ENCODE measurements at regions not wholly inside any gene's neighbourhood (a gene's known extent, or its start where the extent isn't known, plus 50 kb on each side); places are given as distances from the start of the nearest gene placed in this dataset.

DNA sequence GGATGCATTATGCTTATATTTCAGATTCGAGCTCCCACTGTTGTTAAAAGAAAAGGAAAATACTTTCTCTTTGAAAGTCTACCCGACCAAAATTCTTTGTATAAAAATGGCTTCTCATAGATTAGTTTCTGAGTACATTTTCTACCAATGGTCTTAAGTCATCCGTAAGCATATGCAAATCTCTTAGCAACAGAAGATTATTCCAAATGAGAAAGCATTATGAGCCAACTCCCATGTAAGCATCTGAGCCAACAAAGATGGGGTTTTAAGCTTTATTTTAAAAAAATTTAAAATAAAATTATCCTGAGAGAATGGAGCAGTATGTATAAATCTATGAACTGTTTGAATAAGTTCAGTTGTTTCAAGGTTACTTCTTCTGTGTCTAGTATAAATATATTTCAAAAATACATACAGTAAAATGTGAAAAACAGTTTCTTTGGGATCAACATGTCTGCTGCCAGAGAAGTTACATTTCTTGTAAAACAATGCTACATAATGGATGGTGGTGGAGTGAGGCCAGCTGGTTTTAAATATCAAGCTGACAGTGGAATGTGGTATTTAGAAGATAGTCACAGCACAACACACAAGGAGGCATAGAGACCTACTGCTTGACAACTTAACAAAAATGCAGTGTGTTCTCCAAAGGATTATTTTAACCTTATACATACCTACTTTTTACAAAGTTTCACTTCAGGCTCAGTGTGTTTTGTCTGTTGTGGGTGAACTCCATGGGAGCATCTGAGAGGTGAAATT lies 199.5 kb upstream of the DIPK2B start:
- DNase-seq (ENCODE audit: low spot score): no peak

DNA sequence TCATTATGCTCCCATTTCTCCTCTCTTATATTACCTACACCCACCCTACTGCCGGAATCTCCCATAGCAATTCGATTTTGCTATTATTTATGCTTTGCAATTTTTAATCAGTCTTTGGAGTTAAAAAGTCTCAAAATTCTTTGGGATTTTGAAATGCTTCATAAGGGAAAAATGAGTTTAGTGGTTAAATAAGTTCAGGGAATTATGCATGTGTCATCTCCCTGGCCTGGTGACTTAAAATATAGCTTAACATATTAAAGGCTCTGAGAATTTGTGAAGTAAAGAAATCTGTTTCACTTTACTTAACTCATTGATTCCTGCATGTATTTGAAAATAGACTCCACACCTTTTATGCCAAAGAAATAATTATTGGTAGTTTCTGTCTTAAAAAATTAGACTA lies 185.1 kb upstream of the DIPK2B start:
- DNase-seq (ENCODE audit: low spot score): no peak

DNA sequence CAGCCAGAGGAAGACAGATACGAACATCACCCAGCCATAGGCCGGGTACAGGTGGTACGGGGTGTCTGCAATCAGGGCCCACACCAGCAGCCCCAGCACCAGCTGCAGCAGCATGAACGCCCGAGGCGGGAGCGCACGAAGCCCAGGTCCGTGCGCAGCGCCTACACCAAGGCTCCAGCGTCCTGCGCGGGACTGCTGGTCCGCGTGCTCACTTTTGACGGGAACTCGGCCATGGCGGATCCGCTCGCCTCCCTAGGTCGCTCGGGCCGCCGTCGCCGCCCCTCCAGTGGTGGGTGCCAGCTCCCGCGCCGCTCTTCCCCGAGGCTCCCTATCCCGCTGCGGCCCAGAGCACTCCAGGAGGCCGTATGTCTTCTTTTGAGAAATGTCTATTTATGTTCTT lies 181.2 kb upstream of the DIPK2B start:
- DNase-seq (ENCODE audit: low spot score): no peak

DNA sequence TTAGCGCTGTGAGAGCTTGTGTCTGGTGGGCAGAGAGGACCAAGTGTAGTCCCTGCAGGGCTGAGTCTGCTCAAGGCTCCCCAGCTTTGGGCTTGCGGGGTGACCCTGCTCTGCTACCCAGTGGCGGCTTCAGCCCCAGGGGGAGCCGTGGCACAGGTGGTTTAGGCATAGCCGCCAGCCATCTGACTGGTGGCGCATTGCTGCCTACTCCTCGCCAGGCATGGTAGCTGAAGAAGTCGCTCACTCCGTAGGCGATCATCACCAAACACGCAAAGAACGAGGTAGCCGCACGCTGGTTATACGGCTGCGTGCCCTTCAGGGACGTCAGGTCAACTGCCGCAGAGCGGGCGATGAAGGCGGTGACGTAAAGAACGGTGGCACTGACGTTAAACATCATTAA lies 180.7 kb upstream of the DIPK2B start:
- no peak for DNase-seq (ENCODE audit: low spot score)

- DNase-seq (ENCODE audit: low spot score): no peak
Observed at GRCh38 chrX:45379236-45379635, 178.6 kb upstream of the DIPK2B start.

GRCh38 chrX:45372151-45372550 lies 171.5 kb upstream of the DIPK2B start:
- DNase-seq (ENCODE audit: low spot score): no peak

DNA sequence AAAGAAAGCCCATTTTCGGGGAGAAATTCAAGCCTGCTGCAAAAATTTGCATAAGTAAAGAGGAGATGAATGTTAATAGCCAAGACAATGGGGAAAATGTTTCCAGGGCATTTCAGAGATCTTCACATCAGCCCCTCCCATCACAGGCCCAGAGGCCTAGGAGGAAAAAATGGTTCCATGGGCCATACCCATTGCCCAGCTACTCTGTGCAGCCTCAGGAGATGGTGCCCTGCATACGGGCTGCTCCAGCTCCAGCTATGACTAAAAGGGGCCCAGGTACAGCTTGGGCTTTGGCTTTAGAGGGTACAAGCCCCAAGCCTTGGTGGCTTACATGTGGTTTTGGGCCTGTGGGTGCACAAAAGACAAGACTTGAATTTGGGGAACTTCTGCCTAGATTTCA lies 168.0 kb upstream of the DIPK2B start:
- no peak for DNase-seq (ENCODE audit: low spot score)

DNA sequence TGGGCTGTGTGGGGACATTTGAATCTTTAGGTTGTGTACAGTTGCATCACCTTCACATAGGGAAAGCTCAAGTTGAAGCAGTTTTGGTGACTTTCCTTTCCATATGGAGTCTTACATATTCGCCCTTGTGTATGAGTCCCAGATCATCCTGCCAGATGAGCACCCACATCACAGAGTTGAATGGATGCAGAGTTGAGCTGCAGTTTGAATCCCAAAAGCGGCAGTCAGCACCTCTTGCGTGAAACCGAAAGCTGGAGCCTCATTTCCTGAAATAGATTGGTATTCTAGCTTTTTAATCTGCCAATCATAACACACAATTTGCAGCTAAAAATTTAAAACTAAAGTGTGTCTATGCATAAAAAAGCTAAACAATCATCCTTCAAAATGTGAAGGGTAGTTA lies 162.9 kb upstream of the DIPK2B start:
- no peak for DNase-seq (ENCODE audit: low spot score)

- DNase-seq (ENCODE audit: low spot score): peak; percentile 22
Observed at GRCh38 chrX:45360571-45360970, 159.9 kb upstream of the DIPK2B start.

DNA sequence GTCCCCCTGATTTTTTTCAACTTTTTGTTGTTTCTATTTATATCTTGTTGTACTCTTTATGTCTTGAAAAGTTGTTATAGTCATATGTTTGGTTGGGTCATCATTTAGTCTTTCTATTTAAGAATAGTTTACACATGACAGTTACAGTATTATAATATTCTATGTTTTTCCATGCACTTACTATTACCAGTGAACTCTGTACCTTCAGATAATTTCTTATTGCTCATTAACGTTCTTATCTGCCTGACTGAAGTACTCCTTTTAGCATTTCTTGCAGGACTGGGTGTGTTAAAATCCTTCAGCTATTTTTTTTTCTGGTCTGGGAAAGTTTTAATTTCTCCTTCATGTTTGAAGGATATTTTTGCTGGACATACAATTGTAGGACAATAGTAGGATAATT lies 157.7 kb upstream of the DIPK2B start:
- no peak for DNase-seq (ENCODE audit: low spot score)

DNA sequence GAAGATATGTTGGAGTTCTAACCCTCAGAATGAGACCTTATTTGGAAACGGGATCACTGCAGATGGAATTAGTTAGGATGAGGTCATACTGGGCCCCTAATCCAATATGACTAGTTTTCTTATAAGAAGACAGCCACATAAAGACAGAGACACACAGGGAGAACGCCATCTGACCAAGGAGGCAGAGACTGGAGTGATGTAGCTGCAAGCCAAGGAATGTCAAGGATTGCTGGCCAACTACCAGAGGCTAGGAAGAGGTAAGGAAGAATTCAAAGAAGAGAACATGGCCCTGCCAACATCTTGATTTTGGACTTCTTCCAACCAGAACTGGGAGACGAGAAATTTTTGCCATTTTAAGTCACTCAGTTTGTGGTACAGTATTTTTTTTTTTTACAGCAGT lies 152.8 kb upstream of the DIPK2B start:
- DNase-seq (ENCODE audit: low spot score): no peak

- no peak for DNase-seq (ENCODE audit: low spot score)
Observed at GRCh38 chrX:45352611-45353010, 151.9 kb upstream of the DIPK2B start.

DNA sequence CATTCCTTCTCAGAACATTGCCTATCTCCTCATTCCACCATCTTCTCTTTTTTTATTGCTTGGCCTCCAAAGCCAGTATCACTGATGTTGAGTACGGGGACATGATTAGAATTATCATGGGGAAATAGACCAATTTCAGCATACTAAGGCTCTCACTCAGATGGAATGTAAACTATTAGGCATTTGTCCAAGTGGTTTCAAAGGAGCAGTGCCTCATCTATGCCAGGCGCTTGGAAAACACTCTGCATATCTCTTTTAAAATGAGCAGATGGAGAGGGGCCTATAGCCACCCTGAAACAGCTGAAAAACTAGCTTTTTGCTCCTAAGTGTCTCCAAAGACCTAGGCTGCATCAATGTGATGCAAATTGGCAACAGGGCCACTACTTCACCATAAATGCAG lies 150.8 kb upstream of the DIPK2B start:
- peak; percentile 55 for DNase-seq (ENCODE audit: low spot score)

- DNase-seq (ENCODE audit: low spot score): no peak
Observed at GRCh38 chrX:45348296-45348695, 147.6 kb upstream of the DIPK2B start.

DNA sequence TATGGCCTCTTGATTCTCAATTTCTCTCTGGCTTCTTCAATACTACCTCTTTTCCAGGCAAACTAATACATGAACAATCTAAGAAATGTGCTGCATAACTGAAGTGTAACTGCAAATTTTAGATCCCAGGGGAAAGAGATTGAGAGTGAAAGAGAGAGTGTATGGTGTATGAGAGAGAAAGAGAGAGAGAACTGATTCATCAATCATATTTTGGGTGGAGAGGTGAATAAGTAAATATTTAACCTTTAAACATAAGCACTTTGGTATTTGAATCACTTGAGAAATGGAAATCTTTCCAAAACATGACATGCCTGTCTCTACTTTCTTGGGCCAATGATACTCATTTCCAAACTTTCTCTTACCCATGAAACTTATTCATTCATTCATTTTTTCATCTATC lies 147.2 kb upstream of the DIPK2B start:
- peak; percentile 67 for DNase-seq (ENCODE audit: low spot score)

GRCh38 chrX:45344594-45344993 lies 143.9 kb upstream of the DIPK2B start:
- DNase-seq (ENCODE audit: low spot score): peak; percentile 31

- peak; percentile 26 for DNase-seq (ENCODE audit: low spot score)
Observed at GRCh38 chrX:45329217-45329616, 128.5 kb upstream of the DIPK2B start.

- DNase-seq (ENCODE audit: low spot score): no peak
Observed at GRCh38 chrX:45324941-45325340, 124.3 kb upstream of the DIPK2B start.

DNA sequence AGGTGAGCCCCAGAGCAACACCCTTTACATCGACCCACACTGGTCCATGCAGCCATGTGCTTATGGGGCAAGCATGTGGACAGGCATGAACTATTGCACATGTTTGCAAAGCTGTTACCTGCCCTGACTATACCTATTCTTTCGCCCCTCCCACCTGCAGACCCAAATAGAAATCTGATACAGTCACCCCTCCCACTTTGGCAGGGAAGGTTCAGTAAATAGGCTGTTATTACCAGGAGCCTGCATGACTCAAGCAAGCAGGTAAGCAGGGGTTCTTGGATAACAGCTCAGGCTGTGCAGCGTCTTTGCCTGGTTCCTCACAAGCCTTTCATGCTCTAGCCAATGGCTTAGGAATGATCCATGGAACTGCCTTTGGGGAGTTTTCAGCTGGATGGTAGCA lies 122.7 kb upstream of the DIPK2B start:
- DNase-seq (ENCODE audit: low spot score): peak; percentile 12

DNA sequence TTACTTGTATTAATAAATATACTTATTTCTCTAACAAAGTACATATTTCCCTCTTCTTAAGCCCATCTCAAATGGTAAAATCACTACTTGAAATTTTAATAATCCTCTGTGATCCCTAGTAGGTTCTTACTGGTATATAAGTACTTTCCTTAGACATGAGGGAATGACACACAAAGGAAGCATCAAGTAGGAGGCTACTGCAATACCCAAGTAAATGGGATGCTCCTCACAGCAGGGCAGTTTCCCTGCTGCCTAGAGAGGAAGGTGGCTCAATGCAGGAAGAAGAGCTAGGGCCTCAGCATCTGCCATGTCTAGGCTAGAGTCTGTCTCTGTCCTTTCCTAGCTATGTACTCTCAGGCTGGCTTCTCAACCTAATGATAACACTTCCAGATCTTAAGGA lies 122.1 kb upstream of the DIPK2B start:
- DNase-seq (ENCODE audit: low spot score): peak; percentile 37

GRCh38 chrX:45322382-45322781 lies 121.7 kb upstream of the DIPK2B start:
- DNase-seq (ENCODE audit: low spot score): peak; percentile 79

GRCh38 chrX:45320191-45320590 lies 119.5 kb upstream of the DIPK2B start:
- DNase-seq (ENCODE audit: low spot score): no peak

DNA sequence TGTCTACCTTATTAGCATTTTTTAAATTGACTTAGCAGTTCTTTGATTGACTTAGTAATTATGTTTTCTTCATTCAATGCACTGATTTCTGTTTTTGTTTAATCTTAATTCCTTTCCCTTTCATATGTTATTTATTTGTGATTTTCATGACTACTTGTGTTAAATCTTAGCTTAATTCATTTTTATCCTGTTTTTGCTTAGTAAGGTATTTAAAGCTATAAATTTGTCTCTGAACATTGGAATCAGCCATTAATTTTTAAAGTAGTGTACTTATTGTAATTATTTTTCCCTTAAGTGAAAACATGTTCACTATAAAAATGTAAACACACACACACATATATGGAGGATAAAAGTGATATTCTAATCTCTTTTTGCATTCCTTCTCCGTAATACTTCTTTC lies 109.1 kb upstream of the DIPK2B start:
- no peak for DNase-seq (ENCODE audit: low spot score)

GRCh38 chrX:45309096-45309495 lies 108.4 kb upstream of the DIPK2B start:
- no peak for DNase-seq (ENCODE audit: low spot score)

- no peak for DNase-seq (ENCODE audit: low spot score)
Observed at GRCh38 chrX:45306794-45307193, 106.1 kb upstream of the DIPK2B start.

All from kidney tubule cell (primary cell).